GM12865 (cell line): ENCODE measurements at regions not wholly inside any gene's neighbourhood (a gene's known extent, or its start where the extent isn't known, plus 50 kb on each side); places are given as distances from the start of the nearest gene placed in this dataset.

Experiments
- DNase-seq: peaks from one replicate; pipeline ENCODE4 v3.0.0; 2010; ENCODE audit warnings: low read depth
- H3K4me3 ChIP-seq: 2 replicates; pipeline ENCODE4 v1.5.1; 2011; ENCODE audit warnings: mild to moderate bottlenecking, low read depth, low read length, control low read depth
- CTCF ChIP-seq: IDR thresholded peaks from 2 replicates; pipeline ENCODE4 v1.5.1; 2011; ENCODE audit warnings: low read length, control low read depth, low read depth, inconsistent platforms; ENCODE audit not compliant: insufficient read depth; ENCODE audit errors: missing control alignments

- DNase-seq: no peak
- TF ChIP-seq CTCF: no peak
- H3K4me3 ChIP-seq: no peak overlapping the region
Observed at GRCh38 chr10:106076496-106076895, 1088.0 kb downstream of the SORCS1 start.

GRCh38 chr10:106053061-106053460 is 1111.4 kb downstream of the SORCS1 start:
- TF ChIP-seq CTCF: no peak
- no peak overlapping the region for H3K4me3 ChIP-seq
- DNase-seq: no peak

GRCh38 chr10:106044503-106044902 is 1120.0 kb downstream of the SORCS1 start:
- no peak for TF ChIP-seq CTCF
- H3K4me3 ChIP-seq: no peak overlapping the region
- DNase-seq: no peak

- DNase-seq: no peak
- TF ChIP-seq CTCF: no peak
- H3K4me3 ChIP-seq: no peak overlapping the region
Observed at GRCh38 chr10:106043863-106044262, 1120.6 kb downstream of the SORCS1 start.

- no peak for DNase-seq
- H3K4me3 ChIP-seq: no peak overlapping the region
- TF ChIP-seq CTCF: no peak
Observed at GRCh38 chr10:106038246-106038645, 1126.3 kb downstream of the SORCS1 start.

- DNase-seq: no peak
- TF ChIP-seq CTCF: no peak
- H3K4me3 ChIP-seq: no peak overlapping the region
Observed at GRCh38 chr10:106033065-106033464, 1131.4 kb downstream of the SORCS1 start.

GRCh38 chr10:106032450-106033002 is 1132.0 kb downstream of the SORCS1 start:
- DNase-seq: no peak
- TF ChIP-seq CTCF: no peak
- H3K4me3 ChIP-seq: no peak overlapping the region
